Cardiac muscle cell (in vitro differentiated cells and primary cell): ENCODE measurements at regions not wholly inside any gene's neighbourhood (a gene's known extent, or its start where the extent isn't known, plus 50 kb on each side); places are given as distances from the start of the nearest gene placed in this dataset.

Source experiments
- DNase-seq, 2 donors: peaks; one replicate each; pipeline versions ENCODE4 v3.0.0 to v3.0.0-alpha.2; 2010 to 2017; ENCODE audit warnings: low read depth in 1 of 2, low spot score in 1 of 2
- H3K27ac ChIP-seq: fragments of 200-600 bp; sonication (generic); 2 replicates; pipeline ENCODE4 v1.5.1; 2016
- H3K27me3 ChIP-seq: fragments of 200-600 bp; sonication (generic); 2 replicates; pipeline ENCODE4 v1.6.0; 2016; ENCODE audit warnings: control low read depth
- H3K36me3 ChIP-seq: fragments of 200-600 bp; sonication (generic); 2 replicates; pipeline ENCODE4 v1.5.1; 2016; ENCODE audit warnings: control low read depth
- H3K4me1 ChIP-seq: fragments of 200-600 bp; sonication (generic); 2 replicates; pipeline ENCODE4 v1.8.1; 2017; ENCODE audit warnings: low read depth, mild to moderate bottlenecking, mixed run types
- H3K4me3 ChIP-seq: fragments of 200-600 bp; sonication (generic); 2 replicates; pipeline ENCODE4 v1.5.1; 2016; ENCODE audit warnings: mild to moderate bottlenecking
- H3K9me3 ChIP-seq: fragments of 200-600 bp; sonication (generic); 2 replicates; pipeline ENCODE4 v1.5.1; 2017; ENCODE audit warnings: low read depth, mild to moderate bottlenecking, control low read depth
- TF ChIP-seq, protein P1 (sequence below): IDR thresholded peaks from 2 replicates; pipeline ENCODE4 v1.5.1; 2012; ENCODE audit warnings: low read depth, mild to moderate bottlenecking, low read length

DNA sequence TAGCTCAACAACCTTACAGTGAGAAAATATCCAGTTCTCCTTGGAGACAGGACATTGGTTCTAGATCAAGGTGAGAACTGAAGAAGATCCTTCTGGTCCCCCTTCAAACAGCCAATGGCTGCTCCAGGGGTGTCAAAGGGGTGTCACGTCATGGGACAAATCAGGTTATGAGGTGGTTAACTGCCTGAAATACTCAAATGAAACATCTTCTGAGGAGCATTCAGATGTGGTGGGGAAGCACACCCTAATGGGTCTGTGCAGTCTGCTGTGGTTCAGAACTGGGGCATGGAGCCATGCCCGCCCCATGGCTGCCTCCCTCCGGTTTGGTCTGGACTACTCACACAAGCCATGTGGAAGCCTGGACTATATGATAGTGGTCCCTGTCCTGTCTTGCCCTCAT, 52.4 kb upstream of the PARP11 start:
- DNase-seq = no peak
- Histone ChIP-seq H3K4me1 (no peaks in the 10 kb centered on the region), H3K27me3 (no peaks in the 10 kb centered on the region), H3K9me3 (no peaks in the 10 kb centered on the region), H3K4me3 (no peak overlapping the region), H3K27ac (no peak overlapping the region), H3K36me3 (no peaks in the 10 kb centered on the region)
- TF ChIP-seq, protein P1, sequence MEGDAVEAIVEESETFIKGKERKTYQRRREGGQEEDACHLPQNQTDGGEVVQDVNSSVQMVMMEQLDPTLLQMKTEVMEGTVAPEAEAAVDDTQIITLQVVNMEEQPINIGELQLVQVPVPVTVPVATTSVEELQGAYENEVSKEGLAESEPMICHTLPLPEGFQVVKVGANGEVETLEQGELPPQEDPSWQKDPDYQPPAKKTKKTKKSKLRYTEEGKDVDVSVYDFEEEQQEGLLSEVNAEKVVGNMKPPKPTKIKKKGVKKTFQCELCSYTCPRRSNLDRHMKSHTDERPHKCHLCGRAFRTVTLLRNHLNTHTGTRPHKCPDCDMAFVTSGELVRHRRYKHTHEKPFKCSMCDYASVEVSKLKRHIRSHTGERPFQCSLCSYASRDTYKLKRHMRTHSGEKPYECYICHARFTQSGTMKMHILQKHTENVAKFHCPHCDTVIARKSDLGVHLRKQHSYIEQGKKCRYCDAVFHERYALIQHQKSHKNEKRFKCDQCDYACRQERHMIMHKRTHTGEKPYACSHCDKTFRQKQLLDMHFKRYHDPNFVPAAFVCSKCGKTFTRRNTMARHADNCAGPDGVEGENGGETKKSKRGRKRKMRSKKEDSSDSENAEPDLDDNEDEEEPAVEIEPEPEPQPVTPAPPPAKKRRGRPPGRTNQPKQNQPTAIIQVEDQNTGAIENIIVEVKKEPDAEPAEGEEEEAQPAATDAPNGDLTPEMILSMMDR = no peak

DNA sequence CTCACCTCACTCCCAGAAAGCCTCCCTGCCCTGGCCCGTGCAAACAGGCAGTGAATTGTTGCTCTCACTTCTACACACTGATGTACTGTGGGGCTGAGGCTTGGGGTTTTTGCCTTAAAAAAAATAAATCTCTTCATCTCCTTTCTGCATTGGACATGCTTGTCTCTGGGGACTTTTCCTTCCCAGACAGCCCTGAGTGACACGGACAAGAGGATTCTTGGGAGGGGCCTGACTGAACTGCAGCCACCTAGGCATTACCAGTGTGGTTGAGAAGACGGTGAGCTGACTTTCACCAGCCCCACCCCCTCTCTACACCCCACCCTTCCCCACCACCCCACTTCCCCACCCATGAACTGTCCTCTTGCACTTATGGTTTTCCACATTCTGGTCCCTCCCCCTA, 51.6 kb upstream of the PARP11 start:
- no peak for DNase-seq
- TF ChIP-seq, protein P1 = no peak

DNA sequence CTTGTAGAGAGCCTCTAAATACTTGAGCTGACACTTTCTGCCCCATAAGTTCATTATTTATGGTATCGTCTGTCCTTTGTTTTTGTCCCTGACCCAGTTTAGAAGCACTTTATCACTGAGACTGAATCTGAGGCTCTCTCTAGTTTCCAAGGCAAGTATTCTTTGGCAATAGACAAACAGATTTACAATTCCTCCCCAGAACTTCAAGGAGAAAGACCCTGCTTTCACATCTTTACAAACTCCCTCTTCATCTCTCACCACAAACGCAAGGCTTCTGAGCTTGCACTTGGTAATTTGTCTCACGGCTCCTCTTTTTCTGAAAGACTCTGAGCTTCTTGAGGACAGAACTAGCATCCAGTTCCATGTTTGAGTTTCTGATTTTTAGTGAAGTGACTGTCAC, 49.8 kb upstream of the PARP11 start:
- Histone ChIP-seq H3K4me1 (no peaks in the 10 kb centered on the region), H3K4me3 (no peak overlapping the region), H3K27ac (no peak overlapping the region), H3K36me3 (no peaks in the 10 kb centered on the region), H3K9me3 (no peaks in the 10 kb centered on the region), H3K27me3 (no peaks in the 10 kb centered on the region)
- DNase-seq = no peak
- TF ChIP-seq, protein P1 = no peak

More for the DNA sequence above, 51.6 kb upstream of the PARP11 start:
- Histone ChIP-seq H3K4me3 (no peak overlapping the region), H3K27me3 (no peaks in the 10 kb centered on the region), H3K9me3 (no peaks in the 10 kb centered on the region), H3K4me1 (no peaks in the 10 kb centered on the region), H3K36me3 (no peaks in the 10 kb centered on the region), H3K27ac (no peak overlapping the region)
